GM19043 (cell line): ENCODE measurements at regions not wholly inside any gene's neighbourhood (a gene's known extent, or its start where the extent isn't known, plus 50 kb on each side); places are given as distances from the start of the nearest gene placed in this dataset.
"Not testable (repeated sequence)": the region's sequence is repeated elsewhere in the genome, so short reads cannot be mapped to it uniquely, and the experiment has no call there.

ENCODE experiments used
- ATAC-seq: cut with Tn5 transposase; IDR thresholded peaks from one replicate; pipeline ENCODE4 v1.9.1; 2021; ENCODE audit warnings: low read depth; ENCODE audit not compliant: unreplicated experiment

DNA sequence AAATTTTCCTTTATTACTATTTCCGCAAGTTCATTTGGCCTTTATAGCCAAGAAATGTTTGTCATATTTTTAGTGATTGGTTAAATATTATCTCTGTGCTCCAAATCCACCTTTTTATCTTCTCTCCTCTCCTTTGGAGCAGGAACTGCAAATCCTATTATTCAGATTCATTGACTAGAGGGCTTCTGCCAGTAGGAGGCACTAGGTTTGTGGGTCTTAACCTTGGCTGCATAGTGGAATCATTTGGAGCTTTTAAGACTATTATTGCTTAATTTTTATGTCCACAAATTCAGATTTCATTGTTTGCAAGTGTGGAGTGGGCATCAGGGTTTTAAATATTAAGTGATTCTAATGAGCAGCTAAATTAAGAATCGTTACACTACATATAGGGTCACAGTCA lies 75.3 kb upstream of the SYT10 start:
- no peak for ATAC-seq

DNA sequence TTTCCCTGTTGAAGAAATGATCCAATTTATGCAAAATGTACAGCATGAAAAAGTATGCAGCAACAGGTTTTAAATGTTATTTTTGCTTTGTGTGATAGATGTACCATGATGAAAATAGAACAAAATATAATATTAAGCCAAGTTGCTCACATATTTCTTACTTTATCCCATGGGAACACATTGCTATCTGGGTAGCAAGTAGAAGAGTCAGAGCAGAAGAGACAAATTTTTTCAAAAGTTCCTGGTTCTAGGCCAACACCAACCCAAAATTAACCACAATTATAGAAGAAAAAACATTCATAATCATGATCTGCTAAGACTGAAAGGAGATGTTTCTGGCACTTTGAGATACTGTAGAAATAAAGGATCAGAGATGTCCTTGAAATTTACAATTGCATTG lies 79.9 kb upstream of the SYT10 start:
- ATAC-seq, result no peak

DNA sequence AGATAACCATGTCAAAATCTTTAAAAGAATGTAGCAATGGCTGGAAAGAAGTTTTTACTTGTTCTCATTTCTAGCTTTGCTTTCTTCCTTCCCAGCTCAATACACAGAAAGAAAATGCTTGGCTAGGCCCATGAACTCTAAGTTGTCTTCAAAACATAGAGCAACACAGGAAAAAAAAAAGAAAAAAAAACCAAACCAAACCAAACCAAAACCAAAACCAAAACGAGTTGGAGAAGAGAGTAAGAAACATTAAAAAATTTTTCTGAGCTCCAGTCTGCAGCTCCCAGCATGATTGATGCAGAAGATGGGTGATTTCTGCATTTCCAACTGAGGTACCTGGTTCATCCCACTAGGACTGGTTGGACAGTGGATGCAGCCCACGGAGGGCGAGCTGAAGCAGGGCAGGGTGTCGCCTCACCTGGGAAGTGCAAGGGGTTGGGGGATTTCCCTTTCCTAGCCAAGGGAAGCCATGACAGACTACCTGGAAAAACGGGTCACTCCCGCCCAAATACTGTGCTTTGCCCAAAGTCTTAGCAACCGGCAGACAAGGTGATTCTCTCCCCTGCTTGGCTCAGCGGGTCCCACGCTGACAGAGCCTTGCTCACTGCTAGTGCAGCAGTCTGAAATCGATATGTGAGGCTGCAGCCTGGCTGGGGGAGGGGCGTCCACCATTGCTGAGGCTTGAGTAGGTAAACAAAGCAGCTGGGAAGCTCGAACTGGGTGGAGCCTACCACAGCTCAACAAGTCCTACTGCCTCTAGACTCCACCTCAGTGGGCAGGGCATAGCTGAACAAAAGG lies 81.1 kb upstream of the SYT10 start:
- ATAC-seq, result not testable (repeated sequence)

DNA sequence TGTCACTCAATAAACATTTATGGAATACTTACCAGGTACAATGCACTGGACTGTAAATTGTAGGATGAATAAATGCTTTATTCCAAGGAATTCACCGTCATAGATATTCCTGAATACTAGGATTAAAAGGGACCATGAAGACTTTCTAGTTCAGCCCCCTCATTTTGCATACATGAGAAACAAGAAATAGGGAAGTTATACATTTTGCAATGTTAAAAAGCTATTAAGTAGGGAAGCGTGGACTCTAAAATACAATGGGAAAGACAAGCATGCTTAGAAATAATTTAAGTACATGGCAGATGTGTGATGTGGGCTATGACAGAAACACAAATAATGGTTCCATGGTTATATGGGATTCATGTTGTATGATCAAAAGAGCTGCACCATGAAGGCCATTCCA lies 89.4 kb upstream of the SYT10 start:
- ATAC-seq, result no peak

DNA sequence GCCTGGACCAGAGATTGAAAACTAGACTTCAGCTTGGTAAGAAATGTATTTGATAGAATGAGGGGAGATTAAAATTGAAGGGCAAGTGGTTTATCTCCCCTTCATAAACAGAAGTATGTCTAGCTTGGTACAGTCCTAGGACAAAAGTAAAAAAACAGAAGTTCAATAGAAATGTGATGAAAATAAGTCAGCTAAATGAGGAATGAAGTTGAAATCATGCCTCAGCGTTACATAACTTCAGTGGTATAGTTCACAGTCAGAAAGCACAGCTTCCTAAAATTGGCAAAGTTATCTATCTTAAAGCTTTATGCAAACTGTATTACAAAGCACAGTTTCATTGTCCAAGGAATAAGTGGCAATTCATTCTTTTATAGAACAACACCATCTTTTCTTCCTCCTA lies 90.2 kb upstream of the SYT10 start:
- ATAC-seq, result no peak

DNA sequence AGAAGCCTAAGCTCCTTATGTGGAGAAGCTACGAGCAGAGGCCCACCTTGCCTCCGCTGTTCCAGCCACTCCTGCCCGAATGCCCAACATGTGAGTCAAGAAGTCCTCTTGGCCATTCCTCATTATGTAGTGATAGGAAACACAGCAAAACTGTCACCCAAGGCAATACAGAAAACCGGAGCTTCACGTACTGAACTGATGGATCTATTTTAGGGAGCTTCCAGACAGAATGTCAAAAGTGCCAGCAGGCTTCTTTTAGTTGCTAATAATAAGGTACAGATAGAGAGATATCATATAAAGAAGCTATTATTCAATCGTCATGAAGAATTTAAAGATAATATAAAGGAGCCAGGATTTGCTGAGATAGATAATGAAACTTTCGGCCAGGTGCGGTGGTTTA lies 91.6 kb upstream of the SYT10 start:
- no peak for ATAC-seq

DNA sequence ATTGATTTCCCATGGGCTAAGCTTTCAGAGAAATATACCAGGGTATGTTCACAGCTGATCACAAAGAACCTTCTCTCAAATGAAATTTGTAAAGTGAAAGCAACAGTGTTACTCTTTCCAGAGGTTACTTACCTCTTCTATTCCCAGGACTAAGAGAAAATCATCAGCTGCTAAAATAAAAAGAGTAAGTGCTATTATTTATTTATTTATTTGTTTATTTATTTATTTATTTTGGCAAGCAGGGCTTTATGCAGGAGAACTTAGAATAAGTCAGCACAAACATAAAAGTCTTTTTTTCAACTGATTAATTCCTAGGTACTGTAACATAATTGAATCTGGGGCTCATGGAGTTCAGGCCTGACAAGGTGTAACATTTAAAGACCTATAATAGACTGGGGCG lies 93.9 kb upstream of the SYT10 start:
- ATAC-seq, result no peak

DNA sequence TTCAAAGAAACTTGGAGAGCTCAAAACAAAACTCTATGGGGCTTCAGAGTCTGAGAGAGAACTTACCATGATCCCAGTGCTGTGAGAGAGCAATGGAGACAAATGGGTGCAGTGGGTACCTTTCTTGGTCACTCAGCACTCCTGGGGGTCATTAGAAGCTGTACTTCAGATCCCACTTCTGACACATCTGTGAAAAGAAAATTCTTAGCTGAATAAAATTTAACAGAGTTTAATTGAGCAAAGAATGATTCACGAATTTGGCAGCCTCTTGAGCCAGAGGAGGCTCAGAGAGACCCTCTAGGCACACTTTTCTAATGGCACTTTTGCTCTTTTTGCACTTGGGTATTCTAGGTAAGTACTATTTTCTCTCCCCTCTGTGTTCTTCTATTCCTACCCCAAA lies 96.8 kb upstream of the SYT10 start:
- no peak for ATAC-seq

DNA sequence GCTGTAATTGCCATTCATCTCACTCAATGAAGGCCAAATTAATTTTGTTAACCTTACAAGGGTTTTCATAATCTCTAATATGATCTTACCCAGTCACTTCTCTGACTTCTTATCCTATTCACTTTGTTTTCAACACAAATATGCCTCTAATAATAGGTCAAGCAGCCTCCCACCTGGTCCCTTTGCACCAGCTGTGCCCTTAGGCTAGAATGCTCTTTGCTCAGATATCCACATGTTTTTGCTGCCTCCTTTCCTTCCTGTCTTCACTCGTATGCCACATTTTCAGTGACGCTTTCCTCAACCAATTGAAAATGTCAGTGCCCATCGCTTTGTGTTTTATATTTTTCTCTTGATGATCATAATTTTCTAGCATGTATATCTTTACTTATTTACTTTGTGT lies 106.4 kb upstream of the SYT10 start:
- ATAC-seq, result no peak

DNA sequence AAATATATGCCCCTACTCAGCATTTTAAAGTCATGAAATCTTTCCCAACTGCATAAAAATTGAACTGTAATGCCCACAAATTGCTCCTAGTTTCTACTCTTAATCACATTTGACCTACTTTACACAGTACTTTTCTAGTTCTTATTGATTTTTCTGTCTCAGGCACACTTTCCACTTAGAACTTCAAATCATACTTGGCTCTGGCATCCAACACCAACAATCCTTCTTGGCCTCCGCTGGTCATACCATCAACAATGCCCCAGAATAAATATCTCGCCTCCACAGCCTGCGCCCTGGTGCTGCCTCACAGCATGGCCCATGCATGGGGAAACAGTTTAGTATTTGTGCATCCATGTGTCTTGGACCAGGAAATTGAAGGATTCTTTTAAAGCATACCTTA lies 107.5 kb upstream of the SYT10 start:
- ATAC-seq, result no peak

DNA sequence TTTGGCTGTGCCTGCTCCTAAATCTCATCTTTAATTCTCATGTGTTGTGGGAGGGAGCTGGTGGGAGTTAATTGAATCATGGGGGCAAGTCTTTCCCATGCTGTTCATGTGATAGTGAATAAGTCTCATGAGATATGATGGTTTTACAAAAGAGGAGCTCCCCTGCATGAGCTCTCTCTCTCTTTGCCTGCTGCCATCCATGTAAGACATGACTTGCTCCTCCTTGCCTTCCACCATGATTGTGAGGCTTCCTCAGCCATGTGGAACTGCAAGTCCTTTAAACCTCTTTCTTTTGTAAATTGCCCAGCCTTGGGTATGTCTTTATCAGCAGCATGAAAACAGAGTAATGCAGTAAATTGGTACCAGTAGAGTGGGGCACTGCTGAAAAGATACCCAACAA lies 110.6 kb upstream of the SYT10 start:
- ATAC-seq, result not testable (repeated sequence)

DNA sequence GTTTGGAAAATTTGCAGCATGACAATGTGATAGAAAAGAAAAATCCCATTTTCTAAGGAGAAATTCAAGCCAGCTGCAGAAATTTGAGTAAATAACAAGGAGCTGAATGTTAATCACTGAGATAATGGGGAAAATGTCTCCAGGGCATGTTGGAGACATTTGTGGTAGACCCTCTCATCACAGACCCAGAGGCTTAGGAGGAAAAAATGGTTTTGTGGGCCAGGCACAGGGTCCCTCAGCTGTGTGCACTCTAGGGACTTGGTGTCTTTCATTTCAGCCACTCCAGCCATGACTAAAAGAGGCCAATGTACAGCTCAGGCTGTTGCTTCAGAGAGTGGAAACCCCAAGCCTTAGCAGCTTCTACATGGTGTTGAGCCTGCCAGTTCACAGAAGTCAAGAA lies 111.4 kb upstream of the SYT10 start:
- no peak for ATAC-seq

DNA sequence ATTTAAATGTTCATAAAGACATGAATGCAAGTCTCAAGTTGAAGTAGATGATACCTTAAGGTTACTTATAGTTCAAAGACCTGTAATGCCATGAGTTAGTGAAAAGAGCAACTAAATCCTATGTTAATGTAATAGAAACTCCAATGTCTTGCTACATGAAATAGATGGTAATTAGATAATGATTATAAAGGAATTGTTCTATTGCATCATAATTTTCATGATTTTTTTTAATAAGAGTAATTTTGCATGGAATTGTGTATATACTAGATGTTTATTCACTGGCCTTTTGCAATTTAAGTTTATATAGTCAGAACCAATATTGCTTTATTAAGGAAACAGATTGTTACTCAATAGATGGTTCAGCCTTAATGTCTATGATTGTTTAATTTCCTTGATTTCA lies 115.5 kb upstream of the SYT10 start:
- no peak for ATAC-seq

DNA sequence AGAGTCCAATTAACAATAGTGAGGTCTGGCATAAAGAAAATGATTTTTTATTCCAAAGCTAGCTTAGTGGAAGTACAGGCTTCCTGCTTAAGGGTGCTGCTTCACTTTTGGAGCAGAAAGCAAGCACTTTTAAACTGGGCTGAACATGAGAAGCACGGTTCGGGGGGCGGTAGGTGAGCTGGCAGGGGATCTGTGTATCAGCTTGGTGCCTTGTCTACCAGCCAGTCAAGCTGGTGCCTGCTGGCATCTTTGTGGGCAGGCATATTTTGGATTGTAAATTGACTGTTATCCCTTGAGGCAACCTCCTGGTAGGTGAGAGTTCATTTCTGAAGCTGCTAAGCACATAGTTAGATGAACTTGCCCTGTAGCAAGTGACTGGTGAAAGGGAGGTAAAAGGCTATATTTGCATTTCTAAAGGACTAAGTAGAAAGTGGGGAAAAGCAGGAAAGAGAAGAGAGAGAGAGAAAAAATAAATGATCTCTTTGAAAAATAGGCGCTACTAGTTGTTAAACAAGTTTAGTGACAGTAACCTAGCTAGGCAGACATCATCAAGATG lies 121.1 kb upstream of the SYT10 start:
- ATAC-seq, result no peak

DNA sequence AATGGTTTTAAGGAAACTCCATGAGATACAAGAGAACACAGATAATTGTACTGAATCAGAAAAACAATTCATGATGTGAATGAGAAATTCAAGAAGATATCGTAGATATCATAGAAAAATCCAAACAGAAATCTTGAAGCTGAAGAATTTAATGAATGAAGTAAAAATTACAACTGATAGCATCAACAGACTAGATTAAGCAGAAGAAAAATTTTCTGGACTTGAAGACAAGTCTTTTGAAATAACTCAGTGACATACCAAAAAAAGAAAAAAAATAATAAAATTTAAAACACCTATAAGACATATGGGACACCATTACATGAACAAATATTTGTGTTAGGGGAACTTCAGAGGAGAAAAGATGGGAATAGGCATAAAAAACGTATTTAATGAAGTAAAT lies 122.8 kb upstream of the SYT10 start:
- ATAC-seq, result no peak

DNA sequence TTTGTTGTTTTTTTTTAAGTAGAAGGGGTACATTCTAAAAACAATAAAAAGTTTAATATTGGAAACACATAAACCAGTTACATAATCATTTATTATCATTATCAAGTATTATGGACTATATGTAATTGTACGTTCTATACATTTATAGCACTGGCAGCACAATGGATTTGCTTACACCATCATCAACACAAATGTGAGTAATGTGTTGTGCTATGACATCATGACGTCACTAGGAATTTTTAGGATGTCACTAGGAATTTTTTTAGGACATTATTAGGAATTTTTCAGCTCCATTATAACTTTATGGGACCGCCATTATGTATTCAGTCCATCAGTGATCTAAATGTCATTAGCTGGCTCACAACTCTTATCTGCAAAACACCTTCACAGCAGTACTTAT lies 126.8 kb upstream of the SYT10 start:
- no peak for ATAC-seq

DNA sequence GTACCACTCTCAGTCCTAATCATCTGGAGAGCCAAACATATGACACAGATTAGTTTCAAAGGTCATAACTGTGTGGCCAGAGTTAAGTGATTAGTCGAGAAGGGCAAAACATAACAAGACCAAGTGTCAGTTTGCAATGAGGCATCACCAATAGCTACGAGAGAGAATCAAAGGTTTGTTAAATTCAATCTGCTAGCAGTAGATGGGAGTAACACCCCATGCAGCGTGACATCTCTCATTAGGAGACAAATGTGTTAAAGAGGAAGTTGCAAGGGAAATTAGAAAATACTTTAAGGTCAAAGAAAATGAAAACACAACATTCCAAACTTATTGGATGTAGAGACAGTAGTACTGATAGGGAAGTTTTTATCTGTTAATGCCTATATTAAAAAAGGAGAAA lies 135.7 kb upstream of the SYT10 start:
- ATAC-seq, result no peak

DNA sequence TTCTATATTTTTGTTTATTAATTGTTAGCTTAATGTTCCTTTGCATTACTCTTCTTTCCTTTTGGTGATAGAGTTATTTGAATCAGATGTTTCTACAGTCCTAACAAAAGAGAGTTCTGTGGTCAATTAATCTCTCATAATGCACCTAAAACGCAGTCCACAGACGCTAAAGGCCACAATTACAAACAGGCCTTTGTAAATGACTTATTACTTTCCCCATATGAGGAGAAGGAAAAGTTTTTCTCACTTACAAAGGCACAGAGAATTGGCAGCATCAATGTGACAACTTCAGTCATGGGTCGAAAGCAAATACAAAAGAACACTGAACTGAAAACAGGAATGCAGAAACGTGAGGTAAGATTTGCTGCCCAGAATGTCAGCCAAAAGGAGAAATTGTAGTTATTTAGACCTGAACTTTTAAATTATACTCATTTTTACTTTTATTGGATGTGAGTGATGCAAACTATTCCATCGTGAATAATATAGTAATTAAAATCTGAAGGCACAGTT lies 142.0 kb upstream of the SYT10 start:
- no peak for ATAC-seq

DNA sequence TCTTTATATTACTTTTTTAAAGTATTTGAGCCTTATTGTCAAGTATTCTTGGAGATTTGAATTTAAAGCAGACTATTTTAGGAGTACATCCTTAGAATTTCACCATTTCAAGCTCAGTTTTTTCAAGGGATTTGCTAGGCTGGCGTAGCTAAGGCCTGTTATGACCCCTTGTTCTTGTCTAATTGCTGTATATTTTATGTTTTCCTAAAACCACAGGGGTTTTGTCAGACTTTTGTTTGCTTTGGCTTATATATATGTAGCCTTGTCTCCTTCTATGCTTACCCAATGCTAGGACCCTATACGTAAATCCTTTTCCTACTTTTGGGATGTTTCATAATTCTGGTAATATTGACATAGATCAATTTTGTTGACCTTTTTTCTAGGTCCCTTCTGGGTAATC lies 147.0 kb upstream of the SYT10 start:
- no peak for ATAC-seq

DNA sequence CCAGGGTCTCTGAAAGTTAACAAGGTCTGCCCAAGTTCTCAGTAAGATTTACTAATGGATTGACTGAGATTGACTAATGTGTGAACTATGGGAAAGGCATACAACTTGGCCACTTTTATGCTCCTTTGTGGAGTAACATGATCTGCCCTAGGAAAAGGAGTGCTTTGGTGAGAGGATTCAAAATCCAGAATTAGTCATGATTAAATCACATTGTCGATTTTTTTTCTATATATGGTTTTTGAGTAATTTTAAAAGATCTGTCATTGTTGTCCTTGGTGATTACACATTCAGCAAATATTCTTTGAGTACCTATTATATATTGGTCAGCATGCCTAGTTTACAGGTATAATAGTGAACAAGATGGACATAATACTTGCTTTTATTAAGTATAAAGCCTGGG lies 147.7 kb upstream of the SYT10 start:
- ATAC-seq, result no peak

DNA sequence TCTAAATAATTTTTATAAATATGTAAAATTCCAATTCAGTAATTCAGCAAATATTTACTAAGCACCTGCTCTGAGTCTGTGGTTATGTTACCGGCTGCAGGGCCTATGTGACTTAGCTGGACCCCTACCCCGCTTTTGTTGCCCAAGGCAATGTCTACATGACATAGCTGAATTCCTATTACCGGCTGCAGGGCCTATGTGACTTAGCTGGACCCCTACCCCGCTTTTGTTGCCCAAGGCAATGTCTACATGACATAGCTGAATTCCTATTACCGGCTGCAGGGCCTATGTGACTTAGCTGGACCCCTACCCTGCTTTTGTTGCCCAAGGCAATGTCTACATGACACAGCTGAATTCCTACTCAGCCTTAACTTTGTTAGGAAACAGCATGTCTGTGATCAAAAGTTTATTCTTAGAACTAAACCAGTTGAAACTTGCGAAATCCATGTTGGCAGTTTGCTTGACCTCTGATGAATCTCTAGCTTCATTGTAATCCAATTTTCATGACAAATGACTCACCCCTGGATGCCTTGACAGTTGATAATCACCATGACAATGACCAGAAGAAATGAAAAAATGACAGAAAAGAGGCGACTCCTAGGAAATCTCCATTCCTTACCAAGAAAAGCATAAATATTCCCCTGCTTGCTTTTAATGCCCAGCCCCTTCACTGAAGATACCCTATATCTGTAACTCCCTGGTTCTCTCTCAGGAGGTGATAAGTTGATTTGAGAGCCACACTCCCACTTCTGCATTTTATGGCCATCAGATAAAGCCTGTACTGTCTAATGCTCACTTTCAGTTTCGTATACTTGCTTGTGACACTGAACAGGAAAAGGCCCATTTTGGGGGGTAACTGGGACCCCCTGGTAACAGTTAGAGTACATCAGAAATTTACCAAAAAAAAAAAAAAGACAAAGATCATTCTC lies 148.4 kb upstream of the SYT10 start:
- peak; percentile 74 for ATAC-seq
